HG03159 (cell line): ENCODE measurements at regions not wholly inside any gene's neighbourhood (a gene's known extent, or its start where the extent isn't known, plus 50 kb on each side); places are given as distances from the start of the nearest gene placed in this dataset.

Source experiments
- ATAC-seq: cut with Tn5 transposase; IDR thresholded peaks from one replicate; pipeline ENCODE4 v1.9.1; 2021; ENCODE audit warnings: mild to moderate bottlenecking, moderate library complexity; ENCODE audit not compliant: unreplicated experiment

DNA sequence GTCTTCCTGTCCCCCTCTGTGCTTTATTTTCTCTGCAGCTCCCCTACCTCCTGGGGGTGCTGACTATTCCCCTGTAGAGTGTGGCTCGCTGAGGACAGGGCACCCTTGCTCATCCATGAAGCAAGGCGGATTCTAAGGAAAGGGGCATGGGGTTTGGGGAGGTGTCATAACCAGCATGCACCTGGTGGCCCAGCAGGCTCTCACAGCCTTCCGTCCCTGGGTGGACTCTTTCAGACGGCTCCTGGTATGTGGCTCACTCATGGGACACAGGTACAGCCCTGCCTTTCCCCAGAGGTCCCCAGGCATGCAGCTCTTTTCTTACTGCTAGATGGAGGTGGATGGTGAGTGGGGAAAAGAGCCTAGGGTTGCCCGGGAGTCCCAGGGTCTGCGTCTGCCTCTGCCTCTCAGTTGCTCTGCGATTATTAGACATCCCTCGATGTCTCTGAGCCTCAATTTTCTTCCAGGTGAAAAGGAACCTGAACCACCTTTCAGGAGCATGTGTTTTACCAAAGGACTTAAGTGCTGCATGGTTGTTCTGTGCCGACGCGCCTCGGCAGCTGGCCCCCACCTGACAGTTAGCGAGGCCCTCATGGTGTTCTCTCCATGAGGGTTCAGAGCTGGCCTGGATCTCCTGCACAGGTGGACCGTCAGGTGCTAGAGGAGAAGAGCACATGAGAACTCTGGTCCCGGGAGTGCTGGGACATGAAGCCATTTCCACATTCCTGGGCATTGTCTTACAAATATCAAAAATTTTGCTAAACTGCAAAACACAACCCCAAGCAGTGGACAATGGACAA is 172.5 kb upstream of the SHH start:
- no peak for ATAC-seq

DNA sequence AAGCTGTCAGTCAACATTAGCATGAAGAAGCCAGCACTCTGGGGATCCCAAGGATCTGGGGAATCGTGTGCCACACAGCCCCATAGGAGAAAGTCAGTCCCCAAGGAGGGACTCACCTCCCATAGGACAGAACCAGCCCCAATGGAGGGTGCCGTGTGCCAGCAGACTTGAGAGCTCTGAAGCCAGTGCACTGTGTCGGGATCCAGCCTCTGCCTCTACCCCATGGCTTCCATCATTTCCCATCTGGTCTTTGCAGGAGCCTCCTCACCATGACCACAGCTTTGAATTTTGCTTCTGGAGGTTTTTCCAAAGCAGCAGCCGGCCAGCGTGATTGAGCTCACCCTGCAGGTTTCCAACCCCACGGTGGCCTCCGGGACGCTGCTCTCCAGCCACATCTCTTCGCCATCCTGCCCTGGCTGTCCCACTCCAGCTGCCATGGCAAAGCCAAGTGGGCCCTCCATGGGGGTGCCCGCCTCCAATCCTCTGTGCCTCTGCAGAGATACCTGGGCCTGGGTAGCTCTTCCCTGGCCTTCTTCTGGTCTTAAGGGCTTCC is 171.8 kb upstream of the SHH start:
- ATAC-seq, result no peak

GRCh38 chr7:155983176-155983815 is 171.0 kb upstream of the SHH start:
- ATAC-seq, result no peak

GRCh38 chr7:155981703-155982102 is 169.4 kb upstream of the SHH start:
- ATAC-seq, result no peak

DNA sequence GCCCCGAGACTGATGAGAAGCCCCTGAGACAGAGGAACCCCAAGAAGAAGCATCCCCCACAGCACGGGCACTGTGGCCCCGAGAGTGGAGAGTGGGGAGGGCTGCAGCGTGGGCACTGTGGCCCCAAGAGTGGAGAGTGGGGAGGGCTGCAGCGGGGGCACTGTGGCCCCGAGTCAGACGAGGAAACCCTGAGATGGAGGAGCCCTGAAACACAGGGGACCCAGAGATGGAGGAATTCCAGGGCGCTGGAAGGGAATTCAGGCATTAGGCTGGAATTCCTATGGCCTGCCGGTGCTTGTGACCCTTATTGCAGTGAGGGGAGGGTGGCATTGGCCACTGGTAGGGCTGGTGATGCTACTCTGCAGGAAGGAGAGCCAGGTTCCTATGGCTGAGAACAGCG is 168.6 kb upstream of the SHH start:
- no peak for ATAC-seq

GRCh38 chr7:155979994-155980393 is 167.7 kb upstream of the SHH start:
- no peak for ATAC-seq

DNA sequence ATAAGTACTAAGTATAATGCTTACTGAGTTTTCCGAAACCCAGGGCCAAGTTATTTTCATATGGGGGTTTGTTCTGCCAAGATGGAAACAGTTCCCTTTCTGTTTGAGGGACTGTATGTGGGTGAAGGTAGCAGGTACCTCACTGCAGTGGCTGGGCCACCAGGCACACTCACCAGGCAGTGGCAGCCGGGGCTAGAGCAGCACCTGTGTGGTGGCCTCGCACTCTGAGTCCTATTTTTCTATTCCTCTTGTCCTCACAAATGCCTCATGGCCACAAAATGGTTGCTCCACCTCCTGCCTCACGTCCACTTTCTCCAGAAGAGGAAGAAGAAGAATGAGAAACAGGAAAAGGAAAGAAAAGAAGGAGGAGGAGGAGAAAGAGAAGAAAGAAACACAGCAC is 167.3 kb upstream of the SHH start:
- no peak for ATAC-seq

DNA sequence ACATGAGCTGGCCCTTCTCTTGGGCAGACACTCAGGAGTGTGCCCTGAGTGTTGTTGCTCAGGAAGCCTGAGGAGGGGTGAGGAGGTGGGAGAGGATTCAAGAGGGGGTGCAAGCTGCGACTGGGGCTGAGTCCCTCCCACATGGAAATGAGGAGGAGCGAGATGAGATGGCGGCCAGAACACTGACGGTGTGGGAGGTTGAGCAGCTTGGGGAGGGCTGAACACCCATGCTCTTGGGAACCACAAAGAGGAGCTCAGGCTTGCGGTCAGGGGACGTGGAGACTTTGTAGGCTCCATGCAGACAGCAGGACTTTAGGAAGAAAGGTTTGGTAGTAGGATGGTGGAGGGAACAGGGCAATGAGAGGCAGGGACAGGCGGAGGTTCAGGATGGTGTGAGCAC is 163.2 kb upstream of the SHH start:
- no peak for ATAC-seq

GRCh38 chr7:155974186-155974897 is 162.1 kb upstream of the SHH start:
- no peak for ATAC-seq

DNA sequence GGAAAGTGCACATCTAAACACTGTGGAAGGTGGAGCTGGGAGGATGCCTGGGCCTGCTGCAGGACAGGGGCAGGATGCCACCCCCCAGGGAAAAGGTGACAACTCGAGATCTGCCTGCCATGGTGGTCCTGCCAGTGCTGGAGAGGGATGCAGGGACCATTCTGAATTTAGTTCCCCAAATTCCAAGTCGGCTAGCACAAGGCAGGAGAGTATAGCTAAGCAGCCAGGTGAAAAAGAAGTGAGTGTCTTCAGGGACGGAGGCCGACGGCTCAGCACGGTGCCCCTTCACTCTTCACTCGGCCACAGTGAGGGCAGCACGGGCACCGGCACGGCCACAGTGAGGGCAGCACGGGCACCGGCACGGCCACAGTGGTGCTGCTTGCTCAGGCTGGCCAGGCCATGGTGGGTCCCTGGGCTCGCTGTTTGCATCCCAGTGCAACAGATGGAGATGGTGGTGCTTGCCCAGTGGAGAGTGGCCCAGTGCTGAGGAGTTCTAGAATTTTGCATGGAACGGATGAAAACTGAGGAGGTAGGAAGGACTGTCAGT is 161.3 kb upstream of the SHH start:
- ATAC-seq, result no peak

GRCh38 chr7:155972651-155973390 is 160.6 kb upstream of the SHH start:
- no peak for ATAC-seq

- no peak for ATAC-seq
Measured at GRCh38 chr7:155972247-155972646, 160.0 kb upstream of the SHH start.

- no peak for ATAC-seq
Measured at GRCh38 chr7:155971180-155971770, 159.0 kb upstream of the SHH start.

GRCh38 chr7:155969192-155969929 is 157.1 kb upstream of the SHH start:
- no peak for ATAC-seq

DNA sequence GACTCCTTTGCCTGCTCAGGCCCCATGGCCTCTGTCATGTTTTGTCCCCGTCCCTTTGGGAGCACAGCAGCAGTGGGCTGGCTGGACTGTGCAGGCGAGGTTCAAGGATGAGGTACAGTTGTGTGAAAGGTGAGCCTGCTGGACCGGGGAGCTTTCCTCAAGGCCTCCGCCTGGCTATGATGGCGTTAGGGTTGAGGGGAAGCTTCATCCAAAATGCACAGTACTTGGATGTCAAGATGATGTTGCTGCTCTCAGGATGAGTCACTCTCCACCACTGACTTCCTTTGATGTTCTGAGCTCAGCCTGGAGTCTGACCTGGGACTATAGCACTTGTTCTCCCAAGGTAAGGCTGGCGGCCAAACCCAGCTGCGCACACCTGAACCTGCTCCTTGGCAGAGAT is 152.7 kb upstream of the SHH start:
- ATAC-seq, result no peak

- no peak for ATAC-seq
Measured at GRCh38 chr7:155964543-155964942, 152.3 kb upstream of the SHH start.

DNA sequence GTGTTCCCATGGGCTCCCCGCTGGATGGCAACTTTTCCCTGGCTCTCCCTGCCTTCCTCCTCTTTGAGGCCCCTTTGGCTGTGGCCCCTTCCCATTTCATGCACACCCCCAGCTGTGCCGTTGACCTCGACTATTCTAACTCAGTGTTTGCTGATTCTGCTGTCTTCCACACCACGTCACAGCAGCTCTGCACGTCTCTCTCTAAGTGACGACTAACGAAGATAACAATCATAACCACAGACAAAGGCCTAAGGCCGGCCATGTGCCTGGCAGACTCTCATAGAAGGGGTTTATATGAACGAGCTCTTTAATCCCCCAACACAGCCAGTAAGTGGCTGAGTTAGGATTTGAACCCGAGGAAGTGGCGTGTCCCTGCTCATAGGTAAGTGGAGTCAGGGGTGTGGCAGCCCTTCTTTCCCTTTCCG is 151.5 kb upstream of the SHH start:
- no peak for ATAC-seq

DNA sequence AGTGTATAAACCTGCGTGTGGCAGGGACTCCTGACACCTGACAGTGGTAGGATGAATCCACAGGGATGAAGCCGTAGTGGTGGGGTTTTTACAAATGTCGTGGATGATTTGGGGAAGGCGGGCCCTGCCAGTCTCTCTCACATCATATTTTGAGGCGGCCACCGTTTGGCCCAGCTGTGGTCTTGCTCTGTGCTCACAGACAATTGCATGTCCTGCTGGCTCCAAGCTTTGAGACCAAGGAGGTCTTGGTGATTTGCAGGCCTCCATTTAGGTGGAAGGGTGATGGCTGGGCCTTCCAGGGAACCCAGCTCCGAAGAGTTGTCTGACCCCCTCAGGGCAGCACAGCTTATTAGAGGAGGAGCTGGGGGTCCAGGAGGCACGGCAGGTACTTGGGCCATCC is 151.1 kb upstream of the SHH start:
- no peak for ATAC-seq

- ATAC-seq, result no peak
Measured at GRCh38 chr7:155962968-155963300, 150.7 kb upstream of the SHH start.
